ENCODE measurements at regions not wholly inside any gene's neighbourhood (a gene's known extent, or its start where the extent isn't known, plus 50 kb on each side); places are given as distances from the start of the nearest gene placed in this dataset.
A peak's percentile ranks its signal among the peaks of the same experiment; 100 is the strongest.

DNA sequence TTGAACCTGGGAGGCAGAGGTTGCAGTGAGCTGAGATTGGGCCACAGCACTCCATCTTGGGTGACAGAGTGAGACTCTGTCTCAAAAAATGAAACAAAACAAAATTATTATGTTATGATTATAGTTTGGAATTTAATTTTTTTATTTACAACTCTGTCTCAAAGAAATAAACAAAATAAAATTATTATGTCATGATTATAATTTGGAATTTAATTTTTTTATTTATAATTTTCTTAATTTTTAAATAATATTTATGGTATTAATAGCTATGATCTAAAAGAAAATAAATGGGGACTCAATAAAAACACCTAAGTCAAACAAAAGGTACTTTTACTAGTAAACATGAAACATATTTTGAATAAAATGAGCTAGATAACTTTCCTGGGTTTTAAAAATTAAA is 994.8 kb upstream of the GHITM start:
- H3K27ac ChIP-seq: no peak overlapping the region

DNA sequence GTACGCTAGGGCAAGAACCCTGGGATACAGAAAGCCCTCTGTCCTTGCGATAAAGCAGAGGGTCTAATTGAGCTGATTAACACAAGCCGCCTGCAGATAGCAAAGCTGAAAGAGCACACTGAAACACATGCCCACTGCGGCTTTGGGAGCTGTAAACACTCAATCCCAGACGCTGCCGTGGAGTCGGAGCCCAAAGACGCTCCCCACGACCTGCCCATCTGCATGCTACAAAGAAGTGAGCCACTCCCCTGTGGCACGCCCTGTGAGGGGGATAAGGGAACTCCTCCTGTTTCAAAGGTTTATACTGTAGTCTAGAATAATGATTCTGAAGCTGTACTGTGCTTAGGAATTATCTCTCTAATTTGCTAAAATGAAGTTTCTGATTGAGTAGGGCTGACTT is 985.6 kb upstream of the GHITM start:
- TF ChIP-seq ZFX (IDR thresholded peaks at IDR 0.05; ENCODE audit: borderline replicate concordance): no peak
- TF ChIP-seq, protein P1, sequence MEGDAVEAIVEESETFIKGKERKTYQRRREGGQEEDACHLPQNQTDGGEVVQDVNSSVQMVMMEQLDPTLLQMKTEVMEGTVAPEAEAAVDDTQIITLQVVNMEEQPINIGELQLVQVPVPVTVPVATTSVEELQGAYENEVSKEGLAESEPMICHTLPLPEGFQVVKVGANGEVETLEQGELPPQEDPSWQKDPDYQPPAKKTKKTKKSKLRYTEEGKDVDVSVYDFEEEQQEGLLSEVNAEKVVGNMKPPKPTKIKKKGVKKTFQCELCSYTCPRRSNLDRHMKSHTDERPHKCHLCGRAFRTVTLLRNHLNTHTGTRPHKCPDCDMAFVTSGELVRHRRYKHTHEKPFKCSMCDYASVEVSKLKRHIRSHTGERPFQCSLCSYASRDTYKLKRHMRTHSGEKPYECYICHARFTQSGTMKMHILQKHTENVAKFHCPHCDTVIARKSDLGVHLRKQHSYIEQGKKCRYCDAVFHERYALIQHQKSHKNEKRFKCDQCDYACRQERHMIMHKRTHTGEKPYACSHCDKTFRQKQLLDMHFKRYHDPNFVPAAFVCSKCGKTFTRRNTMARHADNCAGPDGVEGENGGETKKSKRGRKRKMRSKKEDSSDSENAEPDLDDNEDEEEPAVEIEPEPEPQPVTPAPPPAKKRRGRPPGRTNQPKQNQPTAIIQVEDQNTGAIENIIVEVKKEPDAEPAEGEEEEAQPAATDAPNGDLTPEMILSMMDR (IDR thresholded peaks at IDR 0.05): no peak
- H3K27ac ChIP-seq: no peak overlapping the region

More for the DNA sequence above, 994.8 kb upstream of the GHITM start:
- TF ChIP-seq, protein P1 (IDR thresholded peaks at IDR 0.05): no peak
- no peak for TF ChIP-seq ZFX (IDR thresholded peaks at IDR 0.05; ENCODE audit: borderline replicate concordance)

DNA sequence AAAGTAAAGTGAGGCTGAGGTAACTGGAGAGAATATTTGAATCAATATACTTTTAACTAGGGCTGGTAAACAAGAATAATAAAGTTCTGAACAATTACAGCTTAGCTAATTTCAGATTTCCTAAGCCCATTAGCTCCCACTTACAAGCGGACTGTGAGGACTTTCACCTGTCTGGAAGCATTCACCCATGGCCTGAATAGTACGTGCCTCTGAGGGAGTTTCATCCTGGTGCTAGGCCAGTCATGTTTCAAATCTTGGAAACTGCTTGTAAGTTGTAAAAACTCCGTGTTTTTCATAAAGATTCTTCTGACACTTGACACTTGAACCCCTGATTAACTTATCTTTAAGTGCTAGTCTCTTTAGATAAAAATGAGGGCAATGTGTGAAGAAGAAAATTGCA is 975.2 kb upstream of the GHITM start:
- TF ChIP-seq, protein P1 (IDR thresholded peaks at IDR 0.05): no peak
- no peak for TF ChIP-seq ZFX (IDR thresholded peaks at IDR 0.05; ENCODE audit: borderline replicate concordance)
- no peak overlapping the region for H3K27ac ChIP-seq

DNA sequence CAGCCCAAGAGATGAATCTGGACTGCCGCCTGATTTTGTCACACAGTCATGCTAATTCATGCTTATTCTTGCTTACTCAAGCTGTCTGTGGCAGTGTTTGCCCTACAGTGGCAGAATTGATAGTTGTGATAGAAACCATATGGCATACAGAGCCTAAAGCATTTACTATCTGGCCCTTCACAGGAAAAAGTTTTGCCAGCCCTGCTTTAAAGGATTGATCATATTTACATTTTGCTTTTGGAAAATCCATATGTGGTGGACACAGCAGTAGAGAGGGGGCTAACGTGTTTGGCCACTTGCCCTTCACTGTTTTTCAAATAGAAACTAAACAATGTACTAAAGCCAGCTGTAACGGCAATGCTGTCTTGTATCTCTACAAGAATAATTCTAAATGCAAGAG is 974.0 kb upstream of the GHITM start:
- TF ChIP-seq ZFX (IDR thresholded peaks at IDR 0.05; ENCODE audit: borderline replicate concordance): no peak
- TF ChIP-seq, protein P1 (IDR thresholded peaks at IDR 0.05): no peak
- no peak overlapping the region for H3K27ac ChIP-seq

DNA sequence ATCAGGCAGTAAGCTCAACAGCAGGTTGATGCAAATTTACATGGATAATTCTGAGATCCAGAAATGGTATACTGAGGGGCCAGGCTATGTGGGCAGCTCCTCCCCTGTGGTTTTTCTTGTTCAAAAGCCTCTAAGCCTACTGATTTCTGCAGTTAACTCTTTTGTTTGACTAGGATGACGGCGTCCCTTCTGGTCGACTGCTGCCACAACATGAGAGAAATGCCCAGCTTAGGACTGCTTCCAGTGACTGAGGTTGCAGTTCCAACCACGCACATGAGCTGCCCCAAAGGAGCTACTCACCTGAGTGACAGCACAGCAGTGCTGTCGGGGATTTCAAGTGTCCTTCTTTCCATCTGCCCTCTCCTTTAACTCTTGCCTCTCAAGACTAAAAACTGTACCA is 973.0 kb upstream of the GHITM start:
- no peak overlapping the region for H3K27ac ChIP-seq
- TF ChIP-seq ZFX (IDR thresholded peaks at IDR 0.05; ENCODE audit: borderline replicate concordance): no peak
- TF ChIP-seq, protein P1 (IDR thresholded peaks at IDR 0.05): peak; percentile 32

DNA sequence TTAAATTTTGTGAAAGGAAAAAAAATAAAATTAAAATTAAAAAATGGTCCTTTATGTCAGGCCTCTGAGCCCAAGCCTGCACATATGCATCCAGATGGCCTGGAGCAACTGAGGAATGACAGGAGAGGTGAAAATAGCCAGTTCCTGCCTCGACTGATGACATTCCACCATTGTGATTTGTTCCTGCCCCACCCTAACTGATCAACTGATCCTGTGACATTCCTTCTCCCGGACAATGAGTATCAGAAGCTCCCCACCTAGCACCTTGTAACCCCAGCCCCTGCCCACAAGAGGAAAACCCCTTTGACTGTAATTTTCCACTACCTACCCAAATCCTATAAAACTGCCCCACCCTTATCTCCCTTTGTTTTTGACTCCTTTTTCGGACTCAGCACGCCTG is 972.2 kb upstream of the GHITM start:
- H3K27ac ChIP-seq: no peak overlapping the region
- TF ChIP-seq ZFX (IDR thresholded peaks at IDR 0.05; ENCODE audit: borderline replicate concordance): no peak
- TF ChIP-seq, protein P1 (IDR thresholded peaks at IDR 0.05): no peak

DNA sequence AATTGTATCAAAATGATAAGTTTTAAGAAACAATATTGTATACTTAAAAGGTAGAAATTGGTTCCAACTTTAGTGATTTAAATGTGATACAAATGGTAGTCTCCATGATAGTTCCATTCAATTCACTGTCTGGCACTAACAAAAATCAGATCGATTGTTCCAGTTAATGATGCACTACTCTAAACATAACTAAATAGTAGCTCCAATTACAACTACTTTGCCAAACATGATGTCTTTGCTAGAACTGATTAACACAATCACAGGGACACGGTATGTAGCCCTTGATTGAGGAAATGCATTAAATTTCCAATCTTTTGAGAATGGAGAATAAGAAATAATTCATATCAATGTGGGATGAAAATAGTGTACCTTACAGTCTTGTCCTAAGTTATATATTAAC is 962.4 kb upstream of the GHITM start:
- TF ChIP-seq, protein P1 (IDR thresholded peaks at IDR 0.05): no peak
- TF ChIP-seq ZFX (IDR thresholded peaks at IDR 0.05; ENCODE audit: borderline replicate concordance): no peak
- H3K27ac ChIP-seq: no peak overlapping the region
